ENCODE measurements at regions not wholly inside any gene's neighbourhood (a gene's known extent, or its start where the extent isn't known, plus 50 kb on each side); places are given as distances from the start of the nearest gene placed in this dataset.

GRCh38 chr5:74296685-74297408 lies 343.7 kb downstream of the ENC1 start (continued):
- no peak for TF ChIP-seq CTCF (IDR thresholded peaks at IDR 0.05; ENCODE audit: control extremely low read depth in 1 of 3, insufficient read depth in 1 of 3, low read depth in 1 of 3, low read length in 3 of 3)
